ENCODE measurements at regions not wholly inside any gene's neighbourhood (a gene's known extent, or its start where the extent isn't known, plus 50 kb on each side); places are given as distances from the start of the nearest gene placed in this dataset.
A peak's percentile ranks its signal among the peaks of the same experiment; 100 is the strongest.

GRCh38 chr1:184890539-184890973 is 83.8 kb downstream of the NIBAN1 start:
- DNase-seq (ENCODE audit: insufficient read length, low spot score) (no peak), FAIRE-seq (peak; percentile 85)

GRCh38 chr1:184889902-184890301 is 84.4 kb downstream of the NIBAN1 start:
- FAIRE-seq (no peak), DNase-seq (ENCODE audit: insufficient read length, low spot score) (no peak)
- TF ChIP-seq TAF1 (IDR thresholded peaks at IDR 0.05; ENCODE audit: low read depth, low read length) (no peak), POLR2AphosphoS5 (IDR thresholded peaks at IDR 0.05; ENCODE audit: low read depth, low read length) (no peak), PAX5 (IDR thresholded peaks at IDR 0.05; ENCODE audit: insufficient read depth, low read length, severe bottlenecking) (no peak), POLR2A (IDR thresholded peaks at IDR 0.05; ENCODE audit: low read depth, low read length) (no peak), POU2F2 (IDR thresholded peaks at IDR 0.05; ENCODE audit: low read depth, low read length) (no peak), SPI1 (IDR thresholded peaks at IDR 0.05; ENCODE audit: low read depth, low read length) (no peak)

More at GRCh38 chr1:184890539-184890973, 83.8 kb downstream of the NIBAN1 start:
- TF ChIP-seq TAF1 (IDR thresholded peaks at IDR 0.05; ENCODE audit: low read depth, low read length): no peak

- TF ChIP-seq PAX5 (IDR thresholded peaks at IDR 0.05; ENCODE audit: insufficient read depth, low read length, severe bottlenecking) (no peak), TAF1 (IDR thresholded peaks at IDR 0.05; ENCODE audit: low read depth, low read length) (no peak), SPI1 (IDR thresholded peaks at IDR 0.05; ENCODE audit: low read depth, low read length) (no peak), POU2F2 (IDR thresholded peaks at IDR 0.05; ENCODE audit: low read depth, low read length) (no peak), POLR2A (IDR thresholded peaks at IDR 0.05; ENCODE audit: low read depth, low read length) (no peak), POLR2AphosphoS5 (IDR thresholded peaks at IDR 0.05; ENCODE audit: low read depth, low read length) (no peak)
- DNase-seq (ENCODE audit: insufficient read length, low spot score) (no peak), FAIRE-seq (no peak)
Measured at GRCh38 chr1:184889166-184889565, 85.1 kb downstream of the NIBAN1 start.

GRCh38 chr1:184888505-184888904 is 85.8 kb downstream of the NIBAN1 start:
- FAIRE-seq: no peak
- TF ChIP-seq PAX5 (IDR thresholded peaks at IDR 0.05; ENCODE audit: insufficient read depth, low read length, severe bottlenecking) (no peak), POLR2A (IDR thresholded peaks at IDR 0.05; ENCODE audit: low read depth, low read length) (no peak), SPI1 (IDR thresholded peaks at IDR 0.05; ENCODE audit: low read depth, low read length) (no peak), POU2F2 (IDR thresholded peaks at IDR 0.05; ENCODE audit: low read depth, low read length) (no peak), POLR2AphosphoS5 (IDR thresholded peaks at IDR 0.05; ENCODE audit: low read depth, low read length) (no peak), TAF1 (IDR thresholded peaks at IDR 0.05; ENCODE audit: low read depth, low read length) (no peak)
- DNase-seq (ENCODE audit: insufficient read length, low spot score): no peak

- FAIRE-seq (no peak), DNase-seq (ENCODE audit: insufficient read length, low spot score) (no peak)
- TF ChIP-seq POU2F2 (IDR thresholded peaks at IDR 0.05; ENCODE audit: low read depth, low read length): no peak
- TF ChIP-seq POLR2AphosphoS5 (IDR thresholded peaks at IDR 0.05; ENCODE audit: low read depth, low read length): no peak
- no peak for TF ChIP-seq POLR2A (IDR thresholded peaks at IDR 0.05; ENCODE audit: low read depth, low read length)
- TF ChIP-seq PAX5 (IDR thresholded peaks at IDR 0.05; ENCODE audit: insufficient read depth, low read length, severe bottlenecking): no peak
- TF ChIP-seq SPI1 (IDR thresholded peaks at IDR 0.05; ENCODE audit: low read depth, low read length): no peak
- TF ChIP-seq TAF1 (IDR thresholded peaks at IDR 0.05; ENCODE audit: low read depth, low read length): no peak
Measured at GRCh38 chr1:184882957-184883815, 91.1 kb downstream of the NIBAN1 start.

GRCh38 chr1:184881941-184882913 is 92.1 kb downstream of the NIBAN1 start:
- no peak for TF ChIP-seq POLR2A (IDR thresholded peaks at IDR 0.05; ENCODE audit: low read depth, low read length)
- TF ChIP-seq TAF1 (IDR thresholded peaks at IDR 0.05; ENCODE audit: low read depth, low read length): no peak
- TF ChIP-seq SPI1 (IDR thresholded peaks at IDR 0.05; ENCODE audit: low read depth, low read length): no peak
- no peak for TF ChIP-seq PAX5 (IDR thresholded peaks at IDR 0.05; ENCODE audit: insufficient read depth, low read length, severe bottlenecking)
- TF ChIP-seq POU2F2 (IDR thresholded peaks at IDR 0.05; ENCODE audit: low read depth, low read length): no peak
- TF ChIP-seq POLR2AphosphoS5 (IDR thresholded peaks at IDR 0.05; ENCODE audit: low read depth, low read length): no peak
- DNase-seq (ENCODE audit: insufficient read length, low spot score) (no peak), FAIRE-seq (no peak)

- no peak for DNase-seq (ENCODE audit: insufficient read length, low spot score)
- no peak for TF ChIP-seq POLR2A (IDR thresholded peaks at IDR 0.05; ENCODE audit: low read depth, low read length)
- no peak for TF ChIP-seq POLR2AphosphoS5 (IDR thresholded peaks at IDR 0.05; ENCODE audit: low read depth, low read length)
- no peak for TF ChIP-seq PAX5 (IDR thresholded peaks at IDR 0.05; ENCODE audit: insufficient read depth, low read length, severe bottlenecking)
- TF ChIP-seq SPI1 (IDR thresholded peaks at IDR 0.05; ENCODE audit: low read depth, low read length): no peak
- no peak for TF ChIP-seq POU2F2 (IDR thresholded peaks at IDR 0.05; ENCODE audit: low read depth, low read length)
- TF ChIP-seq TAF1 (IDR thresholded peaks at IDR 0.05; ENCODE audit: low read depth, low read length): no peak
- no peak for FAIRE-seq
Measured at GRCh38 chr1:184879876-184880557, 94.3 kb downstream of the NIBAN1 start.

GRCh38 chr1:184878602-184879001 is 95.7 kb downstream of the NIBAN1 start:
- TF ChIP-seq PAX5 (IDR thresholded peaks at IDR 0.05; ENCODE audit: insufficient read depth, low read length, severe bottlenecking) (no peak), POLR2A (IDR thresholded peaks at IDR 0.05; ENCODE audit: low read depth, low read length) (no peak), POLR2AphosphoS5 (IDR thresholded peaks at IDR 0.05; ENCODE audit: low read depth, low read length) (no peak), POU2F2 (IDR thresholded peaks at IDR 0.05; ENCODE audit: low read depth, low read length) (no peak), SPI1 (IDR thresholded peaks at IDR 0.05; ENCODE audit: low read depth, low read length) (no peak), TAF1 (IDR thresholded peaks at IDR 0.05; ENCODE audit: low read depth, low read length) (no peak)
- peak; percentile 33 for FAIRE-seq
- DNase-seq (ENCODE audit: insufficient read length, low spot score): no peak

Measured in GM12891 (cell line).